ENCODE measurements at regions not wholly inside any gene's neighbourhood (a gene's known extent, or its start where the extent isn't known, plus 50 kb on each side); places are given as distances from the start of the nearest gene placed in this dataset.

GRCh38 chr21:31409831-31410487 is 65.9 kb upstream of the TIAM1 start:
- no peak for TF ChIP-seq POLR2A (IDR thresholded peaks at IDR 0.05)
- TF ChIP-seq CTCF (IDR thresholded peaks at IDR 0.05): no peak
